Activated CD4-positive, alpha-beta T cell treated with anti-CD3 and anti-CD28 coated beads for 24 hours (primary cell): ENCODE measurements at regions not wholly inside any gene's neighbourhood (a gene's known extent, or its start where the extent isn't known, plus 50 kb on each side); places are given as distances from the start of the nearest gene placed in this dataset.

Experiments used
- DNase-seq, 2 donors: peaks; one replicate each; pipeline ENCODE4 v3.0.0-alpha.2; 2020; ENCODE audit warnings: low read depth in 2 of 2

GRCh38 chr21:19621837-19622496, 1218.4 kb upstream of the TMPRSS15 start:
- DNase-seq = no peak

- no peak for DNase-seq
These were observed 1237.4 kb upstream of the TMPRSS15 start for GRCh38 chr21:19640964-19641363.

- DNase-seq = no peak
These were observed 1244.8 kb upstream of the TMPRSS15 start for GRCh38 chr21:19648391-19648790.

GRCh38 chr21:19683492-19683891, 1279.9 kb upstream of the TMPRSS15 start:
- no peak for DNase-seq

GRCh38 chr21:19684328-19684727, 1280.7 kb upstream of the TMPRSS15 start:
- DNase-seq = no peak

GRCh38 chr21:19692231-19692630, 1288.6 kb upstream of the TMPRSS15 start:
- no peak for DNase-seq

- no peak for DNase-seq
These were observed 1292.2 kb upstream of the TMPRSS15 start for GRCh38 chr21:19695796-19696195.

GRCh38 chr21:19700476-19700875, 1296.9 kb upstream of the TMPRSS15 start:
- no peak for DNase-seq

GRCh38 chr21:19702726-19703125, 1295.5 kb upstream of the NCAM2 start:
- no peak for DNase-seq

- no peak for DNase-seq
These were observed 1293.4 kb upstream of the NCAM2 start for GRCh38 chr21:19704832-19705231.

- no peak for DNase-seq
These were observed 1285.8 kb upstream of the NCAM2 start for GRCh38 chr21:19712441-19712840.

- no peak for DNase-seq
These were observed 1284.9 kb upstream of the NCAM2 start for GRCh38 chr21:19713313-19713712.

- DNase-seq = no peak
These were observed 1274.1 kb upstream of the NCAM2 start for GRCh38 chr21:19724081-19724480.

GRCh38 chr21:19731251-19731650, 1267.0 kb upstream of the NCAM2 start:
- DNase-seq = no peak

- no peak for DNase-seq
These were observed 1238.4 kb upstream of the NCAM2 start for GRCh38 chr21:19759836-19760235.

- DNase-seq = no peak
These were observed 1230.7 kb upstream of the NCAM2 start for GRCh38 chr21:19767546-19767945.

- DNase-seq = no peak
These were observed 1226.3 kb upstream of the NCAM2 start for GRCh38 chr21:19771881-19772280.

GRCh38 chr21:19776076-19776475, 1222.1 kb upstream of the NCAM2 start:
- no peak for DNase-seq

GRCh38 chr21:19781881-19782652, 1216.1 kb upstream of the NCAM2 start:
- DNase-seq = no peak

- no peak for DNase-seq
These were observed 1212.3 kb upstream of the NCAM2 start for GRCh38 chr21:19785941-19786340.

GRCh38 chr21:19792004-19792403, 1206.2 kb upstream of the NCAM2 start:
- DNase-seq = no peak

GRCh38 chr21:19807201-19807600, 1191.0 kb upstream of the NCAM2 start:
- DNase-seq = no peak

GRCh38 chr21:19810779-19811178, 1187.4 kb upstream of the NCAM2 start:
- no peak for DNase-seq
